GM21423 (cell line): ENCODE measurements at regions not wholly inside any gene's neighbourhood (a gene's known extent, or its start where the extent isn't known, plus 50 kb on each side); places are given as distances from the start of the nearest gene placed in this dataset.
"Not testable (repeated sequence)": the region's sequence is repeated elsewhere in the genome, so short reads cannot be mapped to it uniquely, and the experiment has no call there.

Experiments
- ATAC-seq: cut with Tn5 transposase; IDR thresholded peaks from one replicate; pipeline ENCODE4 v1.9.1; 2021; ENCODE audit warnings: mild to moderate bottlenecking, moderate library complexity; ENCODE audit not compliant: unreplicated experiment

DNA sequence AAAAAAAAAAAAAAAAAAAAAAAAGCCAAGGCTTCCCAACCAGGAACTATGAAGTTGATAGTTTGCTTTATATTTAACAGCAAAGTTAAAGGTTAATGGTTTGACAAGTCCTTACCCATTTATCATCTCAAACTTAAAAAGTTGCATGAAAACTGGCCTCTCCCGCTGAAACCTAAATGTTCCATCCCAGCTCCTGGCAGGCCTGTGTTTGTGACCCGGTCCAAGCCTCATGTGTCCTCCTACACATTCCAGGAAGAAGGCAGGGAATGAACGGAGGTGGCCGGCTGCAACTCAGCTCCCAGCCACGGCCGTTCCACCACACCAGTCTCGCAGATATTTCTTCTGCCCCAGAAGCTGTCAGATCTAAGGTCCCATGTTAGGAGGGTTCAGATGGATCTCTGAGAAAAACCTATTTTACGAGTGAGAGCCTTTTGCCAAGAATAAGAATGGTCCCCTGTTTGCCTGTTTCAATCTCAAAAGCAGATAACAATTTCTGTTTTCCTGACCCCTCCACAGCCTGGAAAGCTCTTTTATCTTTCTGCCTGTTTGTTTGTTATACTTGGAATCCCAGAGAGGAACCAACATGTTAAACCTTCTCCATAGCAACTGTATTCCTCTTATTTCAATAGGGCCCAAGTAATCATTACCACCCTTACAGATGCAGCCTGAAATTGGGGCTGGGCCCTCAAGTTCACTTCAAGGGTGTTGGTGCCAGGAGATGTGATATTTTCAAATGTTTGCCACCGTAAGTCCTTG, 56.5 kb downstream of the KCTD12 start:
- ATAC-seq: no peak

DNA sequence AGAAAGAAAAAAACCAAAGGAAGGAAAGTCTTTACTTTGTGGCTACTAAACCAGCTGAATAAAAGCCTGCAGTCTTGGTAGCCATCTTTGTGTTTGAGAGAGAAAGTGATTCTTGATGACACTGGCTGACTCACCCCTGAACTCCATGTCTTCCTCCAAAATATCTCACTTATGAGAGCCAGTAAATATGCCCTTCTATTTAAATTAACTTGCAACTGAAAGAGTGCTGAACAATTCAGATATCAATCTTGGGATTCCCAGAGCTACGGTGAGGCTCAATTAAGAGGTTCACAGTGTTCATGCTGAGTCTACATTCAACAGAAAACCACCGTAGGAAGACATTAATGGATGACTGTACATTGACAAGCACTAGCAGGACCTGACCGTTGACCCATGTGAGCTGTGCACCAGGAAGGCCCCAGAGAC, 57.9 kb downstream of the KCTD12 start:
- peak; percentile 58 for ATAC-seq

DNA sequence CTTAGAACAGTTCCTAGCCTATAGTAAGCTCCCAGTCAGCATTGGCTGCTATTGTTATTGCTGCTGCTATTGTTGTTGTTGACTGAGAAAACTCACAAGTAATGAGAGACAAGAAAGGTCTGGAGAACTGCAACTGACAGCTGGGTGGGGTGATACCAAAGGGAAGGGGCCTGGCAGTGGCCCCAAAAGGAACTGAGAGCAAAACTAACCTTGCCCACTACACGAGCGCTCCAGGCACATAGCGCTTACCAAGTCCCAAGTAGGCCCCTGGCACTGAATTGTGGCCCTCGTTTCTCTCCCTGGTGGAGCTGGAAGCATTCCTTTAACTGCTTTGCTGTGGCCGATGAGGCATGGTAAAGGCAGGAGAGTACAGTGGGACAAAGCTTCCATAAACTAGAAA, 59.7 kb downstream of the KCTD12 start:
- no peak for ATAC-seq

DNA sequence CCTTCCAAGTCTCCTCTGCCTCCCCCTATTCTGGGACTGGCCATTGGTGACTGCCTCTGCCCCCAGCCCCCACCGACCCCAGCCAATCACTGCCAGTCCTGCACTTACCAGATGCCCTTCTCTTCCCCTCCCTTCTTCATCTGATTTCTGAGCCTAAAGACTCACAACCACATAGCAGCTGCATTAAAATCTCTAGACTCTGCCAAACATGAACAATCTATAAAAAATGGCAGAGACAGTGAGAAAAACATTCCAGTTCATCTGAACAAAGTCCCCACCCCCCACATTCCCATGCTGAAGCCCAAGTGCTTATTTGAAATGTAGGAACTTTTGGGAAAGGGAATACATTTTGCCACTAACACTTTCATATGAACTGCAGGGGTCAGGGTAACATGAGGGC, 60.8 kb downstream of the KCTD12 start:
- ATAC-seq: no peak

DNA sequence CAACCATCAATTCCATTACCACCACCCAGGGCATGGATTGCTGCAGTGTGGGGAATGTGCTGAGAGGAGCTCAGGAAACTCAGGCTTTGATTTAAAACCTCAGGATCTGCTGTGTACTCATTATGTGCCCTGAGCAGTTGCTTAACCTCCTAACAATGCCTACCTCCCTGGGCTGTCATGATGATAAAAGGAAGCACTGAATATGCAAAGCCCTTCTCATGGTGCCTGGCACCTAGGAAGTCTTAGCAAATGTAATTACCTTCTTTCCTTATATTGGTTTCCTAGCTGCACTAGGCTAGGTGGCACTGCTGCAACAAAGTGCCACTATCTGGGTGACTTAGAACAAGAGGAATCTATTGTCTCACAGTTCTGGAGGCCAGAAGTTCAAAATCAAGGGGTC, 62.2 kb downstream of the KCTD12 start:
- no peak for ATAC-seq

DNA sequence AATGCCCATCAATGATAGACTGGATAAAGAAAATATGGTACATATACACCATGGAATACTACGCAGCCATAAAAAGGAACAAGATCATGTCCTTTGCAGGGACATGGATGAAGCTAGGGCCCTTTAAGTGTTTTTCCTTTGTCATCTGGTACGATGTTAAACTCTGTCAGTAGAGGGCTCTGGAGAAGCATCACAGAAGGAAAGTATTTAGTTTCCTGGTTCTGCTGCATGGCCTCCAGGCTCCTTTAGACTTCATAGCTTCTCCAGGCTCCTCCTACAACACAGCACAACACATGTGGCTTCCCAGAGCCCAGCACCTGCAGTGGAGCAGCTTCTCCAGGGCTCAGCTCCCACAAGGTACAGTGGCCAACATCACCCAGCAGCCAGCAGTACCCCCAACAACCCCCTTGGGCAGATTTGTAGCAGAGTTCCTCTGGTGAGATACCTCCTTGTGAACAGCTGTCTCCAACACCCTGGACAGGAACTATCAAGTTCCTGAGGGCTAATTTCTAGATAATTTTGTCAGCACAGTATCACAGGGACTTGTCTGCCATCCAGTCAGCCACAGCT, 63.4 kb downstream of the KCTD12 start:
- peak; percentile 60 for ATAC-seq

DNA sequence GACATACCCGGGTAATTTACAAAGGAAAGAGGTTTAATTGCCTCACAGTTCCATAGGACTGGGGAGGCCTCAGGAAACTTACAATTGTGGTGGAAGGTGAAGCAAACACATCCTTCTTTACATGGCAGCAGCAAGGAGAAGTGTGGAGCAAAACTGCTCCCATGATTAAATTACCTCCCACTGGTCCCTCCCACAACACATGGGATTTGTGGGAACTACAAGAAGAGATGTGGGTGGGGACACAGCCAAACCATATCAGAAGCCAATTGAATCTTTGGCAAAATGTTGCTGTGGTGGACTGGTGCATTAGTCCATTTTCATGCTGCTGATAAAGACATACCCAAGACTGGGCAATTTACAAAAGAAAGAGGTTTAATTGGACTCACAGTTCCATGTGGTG, 65.0 kb downstream of the KCTD12 start:
- ATAC-seq: not testable (repeated sequence)

DNA sequence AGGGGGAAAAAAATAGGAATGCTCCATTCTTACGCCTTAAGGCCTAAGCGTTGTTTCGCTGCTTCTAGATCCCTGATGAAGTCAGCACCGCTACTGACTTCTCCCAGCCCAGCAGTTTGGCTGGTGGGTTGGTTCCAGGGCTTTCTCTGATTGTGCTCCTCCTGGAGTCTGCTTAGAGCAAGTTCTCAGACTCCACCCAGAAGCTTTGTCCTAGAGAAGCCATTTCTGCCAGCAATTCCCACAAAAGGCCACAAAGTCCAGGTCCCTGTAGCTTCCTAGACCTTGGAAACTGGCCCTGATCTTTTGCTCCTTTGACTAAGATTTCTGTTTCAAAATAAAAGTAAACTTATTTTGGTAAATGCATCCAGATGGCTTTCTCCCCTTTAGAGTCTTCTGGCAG, 65.4 kb downstream of the KCTD12 start:
- no peak for ATAC-seq

DNA sequence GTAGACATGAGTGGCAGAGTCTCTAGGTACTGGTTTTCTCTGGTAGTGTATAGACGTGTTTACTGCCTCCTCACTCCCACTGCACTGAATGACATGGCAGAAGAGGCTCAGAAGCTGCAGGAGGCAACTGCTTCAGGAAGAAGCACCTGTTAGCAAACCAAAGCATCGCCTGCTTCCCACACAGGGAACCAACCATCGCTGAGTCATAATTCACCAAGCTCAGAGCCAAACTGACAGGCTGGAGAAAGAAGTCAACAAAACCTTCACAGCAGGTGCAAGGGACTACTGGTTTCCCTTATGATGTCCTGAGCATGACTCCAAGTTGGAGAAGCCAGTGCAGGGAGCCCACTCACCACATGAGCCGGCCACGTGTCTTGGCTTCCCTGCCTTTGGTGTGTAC, 69.8 kb downstream of the KCTD12 start:
- ATAC-seq: no peak

DNA sequence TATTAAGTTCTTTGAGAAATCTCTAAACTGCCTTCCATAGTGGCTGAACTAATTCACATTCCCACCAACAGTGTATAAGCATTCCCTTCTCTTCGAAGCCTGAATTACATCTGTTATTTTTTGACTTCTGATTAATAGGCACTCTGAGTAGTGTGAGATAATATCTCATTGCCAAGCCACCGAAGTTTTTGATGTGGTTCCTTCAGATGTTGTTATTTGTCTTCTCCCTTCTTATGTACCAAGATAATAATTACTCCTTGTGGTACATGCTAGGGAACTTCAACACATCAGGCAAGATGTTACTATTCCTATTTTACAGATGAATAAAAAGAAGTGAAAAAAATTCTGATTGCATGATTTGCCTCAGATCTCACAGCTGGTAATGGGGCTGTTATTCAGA, 70.9 kb downstream of the KCTD12 start:
- ATAC-seq: no peak

DNA sequence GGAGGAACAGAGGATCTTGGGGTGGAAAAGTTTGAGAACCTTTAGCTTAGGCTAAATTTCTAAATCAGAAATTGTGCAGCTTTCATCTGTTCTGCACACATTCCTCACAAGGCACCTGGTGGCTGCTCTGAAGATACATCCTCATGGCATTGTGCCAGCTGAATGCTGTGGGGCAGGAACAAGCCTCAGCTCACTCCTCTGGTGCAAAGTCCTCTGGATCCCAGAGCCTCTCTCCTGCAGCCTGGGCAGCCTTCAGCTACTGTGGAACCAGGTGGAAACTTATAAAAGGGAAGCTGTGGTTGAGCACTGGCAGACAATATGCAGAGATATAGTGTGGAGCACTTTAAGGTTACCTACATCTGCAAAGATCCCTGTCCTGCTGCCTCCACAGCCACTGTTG, 72.3 kb downstream of the KCTD12 start:
- ATAC-seq: no peak

DNA sequence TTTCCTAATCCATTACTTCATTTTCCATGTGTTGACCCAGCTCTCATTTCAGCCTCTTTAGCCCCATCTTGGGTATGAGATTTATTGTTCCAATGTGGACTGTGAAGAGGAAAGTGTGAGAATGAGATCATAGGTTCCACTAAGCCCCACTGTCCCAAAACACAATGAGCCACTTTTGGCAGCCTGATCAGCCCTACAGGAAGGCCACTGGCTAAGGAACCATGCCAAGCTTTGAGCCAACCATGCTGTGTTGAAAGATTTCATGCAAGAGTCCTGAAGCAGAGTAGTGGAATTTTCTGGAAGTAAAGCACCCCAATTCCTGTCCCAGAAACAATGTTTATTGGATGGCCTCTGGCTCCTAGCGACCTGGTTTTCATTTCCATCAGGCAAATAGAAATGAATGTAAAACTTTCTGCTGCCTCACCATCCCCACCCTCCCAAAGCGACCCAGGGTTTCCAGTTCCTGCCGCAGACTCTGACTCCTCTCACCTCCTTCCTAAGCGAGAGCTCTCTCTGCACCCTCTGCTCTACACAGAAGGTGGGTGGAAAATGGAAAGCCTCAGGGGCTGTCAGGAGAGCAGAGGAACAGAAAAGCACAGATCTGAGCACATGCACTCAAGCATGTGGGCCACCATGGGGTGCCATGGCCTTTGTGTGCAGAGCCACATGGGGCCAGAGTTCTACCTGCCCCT, 73.1 kb downstream of the KCTD12 start:
- ATAC-seq: no peak

DNA sequence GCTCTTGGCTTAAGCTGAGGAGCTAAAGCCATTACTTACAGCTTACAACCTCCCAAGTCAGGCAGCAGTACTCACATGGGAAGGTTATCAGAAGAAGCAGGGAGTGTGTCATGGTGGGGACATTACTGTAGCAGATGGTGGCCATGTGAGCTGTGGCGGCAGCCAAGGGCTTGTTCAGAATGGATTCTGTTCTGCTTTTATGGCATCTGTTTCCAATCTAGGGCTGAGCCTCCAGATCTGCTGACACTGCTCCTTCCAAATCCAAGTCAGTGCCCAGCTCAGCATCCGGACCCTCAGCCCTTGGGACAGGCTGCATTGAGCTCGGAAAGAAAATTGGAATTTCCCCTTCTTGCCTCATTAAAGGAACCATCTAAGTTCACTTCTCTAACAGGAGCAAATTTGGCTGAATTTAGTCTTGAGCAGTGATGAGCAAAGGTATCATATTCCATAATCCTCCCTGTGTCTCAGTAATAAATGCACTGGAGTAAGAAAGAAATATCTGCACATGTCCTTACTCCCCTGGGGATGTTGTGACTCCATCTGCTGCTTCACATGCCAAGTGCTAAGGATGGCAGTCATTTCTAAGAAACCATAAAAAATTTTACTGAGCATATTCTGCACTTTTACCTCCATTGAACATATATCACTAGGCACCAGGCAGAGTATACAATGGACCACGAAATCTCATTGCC, 73.9 kb downstream of the KCTD12 start:
- ATAC-seq: no peak

DNA sequence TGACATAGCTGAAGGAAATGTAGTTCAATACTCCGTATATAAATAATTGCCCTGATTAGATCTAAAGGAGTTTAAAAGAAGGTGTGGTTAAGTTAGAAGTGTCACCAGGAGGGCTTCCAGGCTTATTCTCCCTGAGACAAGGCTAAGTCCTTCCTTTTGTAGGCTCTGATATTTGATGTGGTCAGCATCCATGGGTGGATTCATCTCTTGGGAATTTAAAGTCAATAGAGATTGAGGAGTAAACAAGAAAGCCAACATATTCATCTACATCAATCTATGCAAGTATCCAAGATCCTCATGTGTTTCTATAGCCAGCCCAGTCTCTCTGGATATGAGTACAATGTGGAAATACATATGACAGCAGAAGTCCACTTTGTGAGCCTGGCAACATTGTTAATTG, 76.8 kb downstream of the KCTD12 start:
- ATAC-seq: no peak

DNA sequence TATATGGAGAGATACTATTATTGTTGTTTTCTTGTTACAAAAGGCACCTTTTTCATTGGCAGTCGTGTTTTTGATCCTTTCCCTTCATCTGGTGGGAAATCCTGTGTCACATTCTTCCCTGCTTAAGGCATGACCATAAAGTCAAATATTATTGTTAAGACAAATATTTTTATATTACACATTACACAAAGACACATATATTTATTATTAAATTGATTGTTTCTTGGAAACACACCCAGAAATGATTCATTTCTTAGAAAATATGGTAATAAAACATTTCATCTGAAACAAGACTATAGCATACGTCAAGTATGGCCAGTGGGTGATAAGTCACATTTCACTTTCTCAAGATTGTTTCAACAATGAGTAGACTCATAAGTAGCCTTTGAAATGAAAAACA, 77.3 kb downstream of the KCTD12 start:
- ATAC-seq: no peak

DNA sequence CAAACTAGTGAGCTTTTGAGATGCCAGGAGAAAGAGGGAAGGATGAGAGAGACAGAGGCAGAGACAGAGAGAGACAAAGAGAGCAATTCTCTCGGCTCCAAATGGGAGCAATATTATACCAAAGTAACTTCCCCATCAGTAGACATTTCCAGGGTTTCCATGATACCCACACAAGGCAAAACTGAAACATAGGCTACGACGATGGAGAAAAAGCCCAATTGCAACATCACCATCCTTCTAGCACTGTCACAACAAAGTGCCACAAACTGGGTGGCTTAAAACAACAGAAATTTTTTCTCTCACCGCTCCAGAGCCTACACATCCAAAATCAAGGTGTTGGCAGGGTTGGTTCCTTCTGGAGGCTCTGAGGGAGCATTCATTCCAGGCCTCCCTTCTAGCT, 81.4 kb downstream of the KCTD12 start:
- ATAC-seq: no peak

DNA sequence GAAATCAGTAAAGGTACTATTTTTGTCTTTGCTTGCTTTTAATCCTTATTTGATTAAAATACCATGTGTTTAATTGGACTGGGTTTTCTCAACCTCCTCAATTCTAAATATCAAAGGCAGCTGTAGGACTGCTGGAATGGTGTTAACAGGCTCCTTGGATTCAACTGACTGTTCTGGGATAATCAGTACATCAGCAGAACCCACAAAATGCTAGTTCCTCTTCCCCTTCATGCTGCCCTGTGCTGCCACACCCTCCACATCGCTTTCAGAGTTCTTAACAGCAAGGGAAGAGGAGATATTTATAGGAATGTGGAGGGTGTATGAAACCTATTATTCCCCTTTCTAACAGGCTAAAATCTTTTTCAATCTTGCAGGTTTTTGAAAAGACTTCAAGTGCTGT, 82.4 kb downstream of the KCTD12 start:
- no peak for ATAC-seq

DNA sequence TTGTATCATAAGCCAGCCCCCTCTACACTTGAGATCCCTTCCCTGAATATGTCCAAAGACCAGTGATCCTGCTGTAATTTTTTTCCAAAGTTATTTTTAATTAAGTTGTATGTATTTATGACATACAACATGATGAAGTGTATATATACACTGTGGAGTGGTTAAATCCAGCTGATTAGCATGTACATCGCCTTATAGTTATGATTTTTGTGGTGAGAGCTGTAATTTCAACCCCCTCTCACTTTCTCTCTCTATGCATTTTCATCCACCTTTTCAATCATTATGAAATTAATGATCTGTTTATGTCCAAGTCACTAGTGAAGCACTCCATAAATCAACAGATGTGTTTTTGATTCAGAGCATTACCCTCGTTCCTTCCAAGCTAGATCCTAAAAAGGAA, 85.3 kb downstream of the KCTD12 start:
- no peak for ATAC-seq

DNA sequence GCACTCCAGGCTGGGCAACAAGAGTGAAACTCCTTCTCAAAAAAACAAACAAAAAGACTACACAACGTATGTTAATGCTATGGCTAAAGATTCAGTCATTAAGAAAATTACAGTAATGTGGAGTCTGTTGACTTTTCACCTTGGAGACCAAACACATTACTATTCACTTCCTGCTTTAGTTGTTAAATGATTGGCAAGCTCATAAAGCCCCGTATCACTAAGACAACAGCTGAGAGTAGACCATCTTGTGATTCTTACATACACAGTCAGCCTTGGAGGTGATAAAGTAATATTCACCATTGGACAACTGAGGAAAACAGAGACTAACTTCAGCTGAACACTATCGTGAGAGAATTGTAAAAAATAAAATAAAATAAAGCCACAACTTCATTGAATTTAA, 86.5 kb downstream of the KCTD12 start:
- ATAC-seq: no peak

DNA sequence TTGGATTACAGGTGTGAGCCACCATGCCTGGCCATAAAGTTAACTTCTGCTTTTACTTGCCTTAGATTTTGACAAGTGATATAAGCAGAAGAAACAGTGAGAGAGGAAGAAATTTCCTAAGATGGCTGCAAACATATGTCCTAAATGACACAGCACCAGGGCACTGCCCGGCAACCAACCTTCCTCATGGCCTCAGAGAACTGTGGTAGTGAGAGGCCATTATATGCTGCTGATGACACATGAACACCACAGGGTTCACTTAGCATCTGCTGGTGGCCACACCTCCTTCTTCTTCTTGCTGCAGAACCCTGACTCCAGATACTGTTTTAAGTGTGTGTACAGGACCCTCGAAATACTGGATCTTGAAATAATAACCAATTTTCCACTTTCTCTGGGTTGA, 88.2 kb downstream of the KCTD12 start:
- no peak for ATAC-seq

DNA sequence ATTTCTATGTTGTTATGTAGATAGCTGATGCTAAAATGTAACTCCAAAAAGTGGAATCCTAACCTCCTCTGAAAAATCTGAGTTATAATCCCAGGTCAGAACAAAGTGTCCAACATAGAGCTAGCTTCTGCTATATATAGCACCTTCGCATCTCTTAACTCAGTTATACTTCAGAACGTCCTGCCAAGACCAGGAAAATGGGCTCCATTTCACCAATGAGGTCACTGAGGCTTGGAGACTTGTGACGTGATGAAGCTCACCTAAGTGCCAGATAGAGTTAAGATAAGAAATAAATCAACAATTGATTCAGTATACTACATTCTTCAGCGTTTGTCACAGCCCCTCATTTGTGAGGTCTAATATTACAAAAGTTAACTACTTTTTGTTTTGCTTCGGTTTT, 88.8 kb downstream of the KCTD12 start:
- no peak for ATAC-seq

DNA sequence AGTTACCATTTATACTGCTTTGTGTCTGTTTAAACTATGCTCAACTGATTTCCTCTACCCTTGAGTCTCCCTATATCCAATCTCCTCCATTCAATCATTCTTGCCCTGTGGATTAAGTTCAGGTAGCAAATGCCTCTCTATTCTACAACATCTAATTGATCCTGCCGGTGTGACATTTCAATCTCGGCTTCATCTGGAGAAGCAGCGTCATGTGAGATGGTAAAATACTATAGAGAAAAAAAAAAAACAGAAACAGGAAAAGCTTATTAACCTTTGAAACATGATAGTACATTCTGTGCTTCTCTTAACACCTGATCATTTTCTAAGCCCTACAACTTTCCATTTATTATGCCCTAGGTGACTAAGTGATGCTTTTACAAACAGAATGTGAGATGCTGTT, 89.4 kb downstream of the KCTD12 start:
- no peak for ATAC-seq
